ENCODE measurements at regions not wholly inside any gene's neighbourhood (a gene's known extent, or its start where the extent isn't known, plus 50 kb on each side); places are given as distances from the start of the nearest gene placed in this dataset.

DNA sequence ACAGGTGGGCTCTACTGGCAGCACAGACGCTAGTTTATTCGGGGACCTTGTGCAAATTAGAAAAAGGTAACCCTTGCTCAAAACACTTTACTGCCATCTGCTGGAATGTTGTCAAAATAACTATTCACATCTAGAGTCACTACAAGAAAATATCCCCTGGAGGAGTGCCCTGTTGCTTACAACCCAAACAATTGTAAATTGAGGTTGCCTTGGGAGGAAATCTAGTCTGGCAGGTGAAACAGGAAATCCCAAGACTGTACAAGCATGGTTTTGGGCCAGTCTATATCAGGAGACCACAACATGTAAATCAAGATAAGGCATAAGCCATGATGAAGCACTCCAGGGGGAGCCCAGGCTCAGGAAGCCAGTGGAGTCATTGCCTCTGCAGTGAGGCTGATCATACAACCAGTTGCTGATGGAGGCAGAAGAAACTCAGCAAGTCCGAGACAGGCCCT is 136.8 kb upstream of the ACP3 start:
- no peaks in the 10 kb centered on the region for H3K9me3 ChIP-seq
- H3K27ac ChIP-seq: no peak overlapping the region
- no peaks in the 10 kb centered on the region for H3K27me3 ChIP-seq
- H3K36me3 ChIP-seq (ENCODE audit: low read depth, missing control alignments): no peaks in the 10 kb centered on the region
- no peak overlapping the region for H3K4me3 ChIP-seq
- intact Hi-C loops (cut with DNase I; ENCODE audit: low total_unique reads): no loop called here
- TF ChIP-seq POLR2A (IDR thresholded peaks at IDR 0.05): no peak
- TF ChIP-seq CTCF (IDR thresholded peaks at IDR 0.05): peak; percentile 9 to 23 (median 19)
- 40 to 53% methylated on average over 3 of the region's 3 CpGs for WGBS, 2 donors
- no peak for DNase-seq
- no peaks in the 10 kb centered on the region for H3K4me1 ChIP-seq

DNA sequence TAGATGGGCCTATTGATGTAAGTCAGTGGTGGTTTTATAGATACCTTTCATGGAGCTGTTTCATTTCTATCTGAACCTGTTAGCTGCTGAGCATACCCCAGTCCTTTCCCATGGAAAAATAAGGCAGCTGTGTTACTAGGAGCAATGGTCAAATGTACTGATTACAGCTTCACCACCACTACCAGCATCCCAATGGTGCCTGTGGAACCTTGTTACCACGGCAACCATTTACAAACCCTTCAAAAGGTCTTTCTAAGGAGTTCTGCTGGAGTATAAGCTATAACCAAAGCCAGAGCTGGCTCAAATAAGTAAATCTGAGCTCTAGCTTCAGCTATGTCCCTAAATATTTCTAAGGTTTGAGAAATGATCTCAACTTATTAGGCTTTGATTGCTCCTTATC is 133.4 kb upstream of the ACP3 start:
- WGBS, 2 donors: 83% methylated on average over 1 of the region's 1 CpG
- H3K27me3 ChIP-seq: no peaks in the 10 kb centered on the region
- DNase-seq: no peak
- no peaks in the 10 kb centered on the region for H3K9me3 ChIP-seq
- H3K27ac ChIP-seq: no peak overlapping the region
- intact Hi-C loops (cut with DNase I; ENCODE audit: low total_unique reads): no loop called here
- no peaks in the 10 kb centered on the region for H3K4me1 ChIP-seq
- TF ChIP-seq POLR2A (IDR thresholded peaks at IDR 0.05) (no peak), CTCF (IDR thresholded peaks at IDR 0.05) (no peak)
- H3K4me3 ChIP-seq: no peak overlapping the region
- no peaks in the 10 kb centered on the region for H3K36me3 ChIP-seq (ENCODE audit: low read depth, missing control alignments)

- H3K27me3 ChIP-seq: no peaks in the 10 kb centered on the region
- H3K9me3 ChIP-seq: no peaks in the 10 kb centered on the region
- 70 to 74% methylated on average over 2 of the region's 2 CpGs for WGBS, 2 donors
- TF ChIP-seq POLR2A (IDR thresholded peaks at IDR 0.05): no peak
- no peak for TF ChIP-seq CTCF (IDR thresholded peaks at IDR 0.05)
- H3K36me3 ChIP-seq (ENCODE audit: low read depth, missing control alignments): no peaks in the 10 kb centered on the region
- H3K4me1 ChIP-seq: no peaks in the 10 kb centered on the region
- H3K4me3 ChIP-seq: no peak overlapping the region
- intact Hi-C loops (cut with DNase I; ENCODE audit: low total_unique reads): no loop called here
- no peak overlapping the region for H3K27ac ChIP-seq
- no peak for DNase-seq
These were observed 129.5 kb upstream of the ACP3 start for GRCh38 chr3:132187746-132188145.

- H3K27me3 ChIP-seq: no peaks in the 10 kb centered on the region
- WGBS, 2 donors: 44 to 46% methylated on average over 3 of the region's 3 CpGs
- DNase-seq: no peak
- intact Hi-C loops (cut with DNase I; ENCODE audit: low total_unique reads): no loop called here
- no peak for TF ChIP-seq CTCF (IDR thresholded peaks at IDR 0.05)
- TF ChIP-seq POLR2A (IDR thresholded peaks at IDR 0.05): no peak
- no peak overlapping the region for H3K4me3 ChIP-seq
- H3K9me3 ChIP-seq: no peaks in the 10 kb centered on the region
- H3K27ac ChIP-seq: no peak overlapping the region
- no peaks in the 10 kb centered on the region for H3K4me1 ChIP-seq
- no peaks in the 10 kb centered on the region for H3K36me3 ChIP-seq (ENCODE audit: low read depth, missing control alignments)
These were observed 127.6 kb upstream of the ACP3 start for GRCh38 chr3:132189601-132190000.

DNA sequence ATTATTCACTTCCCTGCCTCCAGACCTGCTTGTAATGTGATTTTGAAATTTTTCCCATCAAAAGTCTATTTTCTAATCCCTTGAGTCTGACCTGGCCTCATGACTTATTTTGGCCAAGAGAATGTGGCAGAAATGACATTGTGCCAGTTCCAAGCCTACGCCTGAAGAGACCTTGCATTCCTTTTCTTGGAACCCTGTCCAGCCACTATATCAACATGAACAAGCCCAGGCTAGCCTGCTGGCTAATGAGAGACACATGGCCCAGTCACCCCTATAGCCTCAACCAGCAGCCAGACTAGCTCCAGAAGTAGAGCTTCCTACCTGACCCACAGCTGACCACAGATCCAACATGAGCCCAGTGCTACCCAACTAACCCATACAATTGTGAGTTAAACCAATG is 121.1 kb upstream of the ACP3 start:
- Histone ChIP-seq H3K27me3 (no peaks in the 10 kb centered on the region), H3K4me3 (no peak overlapping the region), H3K9me3 (no peaks in the 10 kb centered on the region), H3K36me3 (ENCODE audit: low read depth, missing control alignments) (no peaks in the 10 kb centered on the region), H3K4me1 (no peaks in the 10 kb centered on the region), H3K27ac (no peak overlapping the region)
- 73 to 77% methylated on average over 1 of the region's 1 CpG for WGBS, 2 donors
- intact Hi-C loops (cut with DNase I; ENCODE audit: low total_unique reads): no loop called here
- no peak for DNase-seq
- TF ChIP-seq POLR2A (IDR thresholded peaks at IDR 0.05) (no peak), CTCF (IDR thresholded peaks at IDR 0.05) (no peak)
